ENCODE measurements at regions not wholly inside any gene's neighbourhood (a gene's known extent, or its start where the extent isn't known, plus 50 kb on each side); places are given as distances from the start of the nearest gene placed in this dataset.

DNA sequence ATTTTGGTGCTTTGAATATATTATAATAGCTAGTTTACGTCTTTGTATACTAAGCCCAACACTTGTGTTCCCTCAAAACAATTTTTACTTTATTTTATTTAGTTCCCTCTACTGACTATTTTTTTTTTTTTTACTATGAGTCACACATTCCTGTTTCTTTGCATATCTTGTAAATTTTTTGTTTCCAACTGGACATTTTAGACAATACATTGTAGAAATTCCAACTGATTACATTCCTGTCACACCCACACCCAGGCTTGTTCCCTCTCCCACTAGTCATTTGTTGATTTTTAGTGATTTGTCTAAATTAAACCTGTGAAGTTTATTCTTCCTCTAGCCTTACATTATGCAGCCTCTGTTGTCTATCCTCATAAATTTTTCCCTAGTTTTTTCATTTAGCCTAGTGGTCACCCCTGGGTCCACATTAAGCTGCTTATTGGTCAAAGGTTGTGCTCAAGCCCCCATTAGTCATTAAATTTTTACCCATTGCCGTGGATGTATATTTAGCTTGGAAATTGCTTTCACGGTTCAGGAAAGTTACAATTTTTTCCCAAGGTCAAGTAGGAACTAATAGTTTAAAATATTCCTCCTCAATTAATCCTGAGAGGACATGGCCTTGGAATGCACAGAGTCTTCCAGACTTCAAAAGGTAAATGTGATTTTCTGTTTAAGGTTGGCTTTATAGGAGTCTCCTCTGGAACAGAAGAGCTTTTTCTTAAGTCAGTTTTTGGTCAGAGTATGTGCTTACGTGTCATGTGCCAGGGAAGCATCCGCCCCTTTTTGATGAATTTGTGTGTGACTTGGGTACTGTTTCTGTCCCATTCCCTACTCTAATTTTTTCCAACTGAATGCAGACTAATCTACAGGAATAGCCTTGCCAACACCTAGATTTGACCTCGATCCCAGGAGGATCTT is 207.6 kb upstream of the TMEM72 start:
- no peak for TF ChIP-seq POLR2A (IDR thresholded peaks at IDR 0.05)
- TF ChIP-seq, protein P1, sequence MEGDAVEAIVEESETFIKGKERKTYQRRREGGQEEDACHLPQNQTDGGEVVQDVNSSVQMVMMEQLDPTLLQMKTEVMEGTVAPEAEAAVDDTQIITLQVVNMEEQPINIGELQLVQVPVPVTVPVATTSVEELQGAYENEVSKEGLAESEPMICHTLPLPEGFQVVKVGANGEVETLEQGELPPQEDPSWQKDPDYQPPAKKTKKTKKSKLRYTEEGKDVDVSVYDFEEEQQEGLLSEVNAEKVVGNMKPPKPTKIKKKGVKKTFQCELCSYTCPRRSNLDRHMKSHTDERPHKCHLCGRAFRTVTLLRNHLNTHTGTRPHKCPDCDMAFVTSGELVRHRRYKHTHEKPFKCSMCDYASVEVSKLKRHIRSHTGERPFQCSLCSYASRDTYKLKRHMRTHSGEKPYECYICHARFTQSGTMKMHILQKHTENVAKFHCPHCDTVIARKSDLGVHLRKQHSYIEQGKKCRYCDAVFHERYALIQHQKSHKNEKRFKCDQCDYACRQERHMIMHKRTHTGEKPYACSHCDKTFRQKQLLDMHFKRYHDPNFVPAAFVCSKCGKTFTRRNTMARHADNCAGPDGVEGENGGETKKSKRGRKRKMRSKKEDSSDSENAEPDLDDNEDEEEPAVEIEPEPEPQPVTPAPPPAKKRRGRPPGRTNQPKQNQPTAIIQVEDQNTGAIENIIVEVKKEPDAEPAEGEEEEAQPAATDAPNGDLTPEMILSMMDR (IDR thresholded peaks at IDR 0.05) = no peak

Measured in thyroid gland (tissue), 4 donors.